ENCODE measurements at regions not wholly inside any gene's neighbourhood (a gene's known extent, or its start where the extent isn't known, plus 50 kb on each side); places are given as distances from the start of the nearest gene placed in this dataset.

- TF ChIP-seq CEBPB (IDR thresholded peaks at IDR 0.05) (no peak), EP300 (IDR thresholded peaks at IDR 0.05) (no peak), RFX5 (IDR thresholded peaks at IDR 0.05) (no peak), FOSL2 (IDR thresholded peaks at IDR 0.05) (no peak), FOSL2 (CRISPR knock-in tag; IDR thresholded peaks at IDR 0.05) (no peak)
Observed at GRCh38 chr1:84759756-84760155, 69.5 kb upstream of the SSX2IP start.

Data from A549 (cell line).